ENCODE measurements at regions not wholly inside any gene's neighbourhood (a gene's known extent, or its start where the extent isn't known, plus 50 kb on each side); places are given as distances from the start of the nearest gene placed in this dataset.

- Mint-ChIP-seq H3K4me3 (no peak overlapping the region), H3K27me3 (ENCODE audit: low read depth) (no peaks in the 10 kb centered on the region), H3K9me3 (peaks cover 9% of the 10 kb centered on the region), H3K4me1 (peaks cover 4% of the 10 kb centered on the region), H3K36me3 (no peaks in the 10 kb centered on the region), H3K27ac (no peak overlapping the region)
- no peak for DNase-seq (ENCODE audit: low spot score in 2 of 2, unreplicated experiment in 2 of 2)
- TF ChIP-seq, protein P1, sequence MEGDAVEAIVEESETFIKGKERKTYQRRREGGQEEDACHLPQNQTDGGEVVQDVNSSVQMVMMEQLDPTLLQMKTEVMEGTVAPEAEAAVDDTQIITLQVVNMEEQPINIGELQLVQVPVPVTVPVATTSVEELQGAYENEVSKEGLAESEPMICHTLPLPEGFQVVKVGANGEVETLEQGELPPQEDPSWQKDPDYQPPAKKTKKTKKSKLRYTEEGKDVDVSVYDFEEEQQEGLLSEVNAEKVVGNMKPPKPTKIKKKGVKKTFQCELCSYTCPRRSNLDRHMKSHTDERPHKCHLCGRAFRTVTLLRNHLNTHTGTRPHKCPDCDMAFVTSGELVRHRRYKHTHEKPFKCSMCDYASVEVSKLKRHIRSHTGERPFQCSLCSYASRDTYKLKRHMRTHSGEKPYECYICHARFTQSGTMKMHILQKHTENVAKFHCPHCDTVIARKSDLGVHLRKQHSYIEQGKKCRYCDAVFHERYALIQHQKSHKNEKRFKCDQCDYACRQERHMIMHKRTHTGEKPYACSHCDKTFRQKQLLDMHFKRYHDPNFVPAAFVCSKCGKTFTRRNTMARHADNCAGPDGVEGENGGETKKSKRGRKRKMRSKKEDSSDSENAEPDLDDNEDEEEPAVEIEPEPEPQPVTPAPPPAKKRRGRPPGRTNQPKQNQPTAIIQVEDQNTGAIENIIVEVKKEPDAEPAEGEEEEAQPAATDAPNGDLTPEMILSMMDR (IDR thresholded peaks at IDR 0.05; ENCODE audit: unreplicated experiment), result no peak
These were observed 107.9 kb downstream of the FHDC1 start for GRCh38 chr4:153044036-153044435.

- H3K36me3 Mint-ChIP-seq, result no peaks in the 10 kb centered on the region
- TF ChIP-seq, protein P1 (IDR thresholded peaks at IDR 0.05; ENCODE audit: unreplicated experiment), result no peak
- no peak overlapping the region for H3K4me3 Mint-ChIP-seq
- no peak overlapping the region for H3K27ac Mint-ChIP-seq
- peaks cover 9% of the 10 kb centered on the region for H3K9me3 Mint-ChIP-seq
- DNase-seq (ENCODE audit: low spot score in 2 of 2, unreplicated experiment in 2 of 2), result no peak
- no peaks in the 10 kb centered on the region for H3K4me1 Mint-ChIP-seq
- H3K27me3 Mint-ChIP-seq (ENCODE audit: low read depth), result no peaks in the 10 kb centered on the region
These were observed 109.2 kb downstream of the FHDC1 start for GRCh38 chr4:153045111-153045982.

DNA sequence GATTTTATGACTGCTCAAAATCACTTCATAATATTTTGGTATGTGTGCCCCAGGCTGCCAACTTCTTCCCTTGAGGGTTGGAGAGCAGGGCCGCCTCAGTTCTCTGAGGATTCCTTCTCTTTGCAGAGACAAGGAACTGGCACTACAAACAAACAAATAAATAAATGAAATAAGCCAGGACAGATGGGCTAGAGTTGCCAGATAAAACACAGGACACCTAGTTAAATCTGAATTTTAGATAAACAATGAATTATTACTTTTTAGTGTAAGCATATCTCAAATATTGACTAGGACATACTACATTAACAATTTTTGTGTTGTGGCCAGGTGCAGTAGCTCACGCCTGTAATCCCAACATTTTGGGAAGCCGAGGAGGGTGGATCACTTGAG lies 122.5 kb downstream of the FHDC1 start:
- Mint-ChIP-seq H3K36me3 (no peaks in the 10 kb centered on the region), H3K27ac (no peak overlapping the region), H3K9me3 (no peaks in the 10 kb centered on the region), H3K4me1 (no peaks in the 10 kb centered on the region), H3K27me3 (ENCODE audit: low read depth) (peaks cover 27% of the 10 kb centered on the region), H3K4me3 (no peak overlapping the region)
- TF ChIP-seq, protein P1 (IDR thresholded peaks at IDR 0.05; ENCODE audit: unreplicated experiment), result no peak
- no peak for DNase-seq (ENCODE audit: low spot score in 2 of 2, unreplicated experiment in 2 of 2)

DNA sequence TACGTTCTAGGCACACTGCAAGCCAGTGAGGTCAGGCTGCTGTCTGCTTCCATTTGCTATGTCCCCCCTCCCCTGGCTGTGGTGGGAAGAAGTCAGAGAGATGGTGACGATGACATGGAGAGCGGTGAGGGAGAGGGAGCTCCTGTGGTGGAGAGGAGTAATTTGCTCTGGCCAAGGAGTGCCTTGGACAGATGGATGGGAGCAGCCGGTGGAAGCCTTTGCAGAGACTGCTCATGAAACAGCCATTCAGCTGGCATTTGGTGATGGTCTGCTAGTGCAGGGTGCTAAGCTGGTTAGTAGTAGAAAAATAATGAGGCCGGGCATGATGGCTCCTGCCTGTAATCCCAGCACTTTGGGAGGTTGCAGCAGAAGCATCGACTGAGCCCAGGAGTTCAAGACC lies 124.1 kb downstream of the FHDC1 start:
- no peak for DNase-seq (ENCODE audit: low spot score in 2 of 2, unreplicated experiment in 2 of 2)
- H3K9me3 Mint-ChIP-seq, result no peaks in the 10 kb centered on the region
- no peaks in the 10 kb centered on the region for H3K4me1 Mint-ChIP-seq
- H3K27me3 Mint-ChIP-seq (ENCODE audit: low read depth), result peaks cover 24% of the 10 kb centered on the region
- H3K27ac Mint-ChIP-seq, result no peak overlapping the region
- TF ChIP-seq, protein P1 (IDR thresholded peaks at IDR 0.05; ENCODE audit: unreplicated experiment), result no peak
- H3K36me3 Mint-ChIP-seq, result no peaks in the 10 kb centered on the region
- H3K4me3 Mint-ChIP-seq, result no peak overlapping the region

GRCh38 chr4:153061971-153062370 lies 125.8 kb downstream of the FHDC1 start:
- Mint-ChIP-seq H3K27ac (no peak overlapping the region), H3K4me1 (no peaks in the 10 kb centered on the region), H3K4me3 (no peak overlapping the region), H3K27me3 (ENCODE audit: low read depth) (peaks cover 10% of the 10 kb centered on the region), H3K9me3 (no peaks in the 10 kb centered on the region), H3K36me3 (no peaks in the 10 kb centered on the region)
- DNase-seq (ENCODE audit: low spot score in 2 of 2, unreplicated experiment in 2 of 2), result no peak
- TF ChIP-seq, protein P1 (IDR thresholded peaks at IDR 0.05; ENCODE audit: unreplicated experiment), result no peak
